ENCODE measurements at regions not wholly inside any gene's neighbourhood (a gene's known extent, or its start where the extent isn't known, plus 50 kb on each side); places are given as distances from the start of the nearest gene placed in this dataset.

- Mint-ChIP-seq H3K4me1 (no peaks in the 10 kb centered on the region), H3K27ac (no peak overlapping the region), H3K27me3 (ENCODE audit: low read depth) (no peaks in the 10 kb centered on the region), H3K36me3 (no peaks in the 10 kb centered on the region), H3K4me3 (no peak overlapping the region), H3K9me3 (peaks cover 40% of the 10 kb centered on the region)
- no peak for TF ChIP-seq CTCF (IDR thresholded peaks at IDR 0.05; ENCODE audit: unreplicated experiment)
- DNase-seq (ENCODE audit: low spot score in 2 of 2, unreplicated experiment in 2 of 2) = no peak
Observed at GRCh38 chr13:29969286-29969685, 118.9 kb upstream of the UBL3 start.

GRCh38 chr13:29964181-29964845, 113.9 kb upstream of the UBL3 start:
- H3K4me1 Mint-ChIP-seq = no peaks in the 10 kb centered on the region
- no peaks in the 10 kb centered on the region for H3K36me3 Mint-ChIP-seq
- no peak for TF ChIP-seq CTCF (IDR thresholded peaks at IDR 0.05; ENCODE audit: unreplicated experiment)
- H3K9me3 Mint-ChIP-seq = peaks cover 28% of the 10 kb centered on the region
- no peak overlapping the region for H3K4me3 Mint-ChIP-seq
- DNase-seq (ENCODE audit: low spot score in 2 of 2, unreplicated experiment in 2 of 2) = no peak
- no peak overlapping the region for H3K27ac Mint-ChIP-seq
- H3K27me3 Mint-ChIP-seq (ENCODE audit: low read depth) = peaks cover under 1% of the 10 kb centered on the region

GRCh38 chr13:29963089-29963488, 112.7 kb upstream of the UBL3 start:
- Mint-ChIP-seq H3K4me3 (no peak overlapping the region), H3K9me3 (peaks cover 19% of the 10 kb centered on the region)
- no peak for DNase-seq (ENCODE audit: low spot score in 2 of 2, unreplicated experiment in 2 of 2)

GRCh38 chr13:29961036-29961670, 110.7 kb upstream of the UBL3 start:
- no peak for DNase-seq (ENCODE audit: low spot score in 2 of 2, unreplicated experiment in 2 of 2)
- H3K4me1 Mint-ChIP-seq = peaks cover 2% of the 10 kb centered on the region
- no peak overlapping the region for H3K27ac Mint-ChIP-seq
- H3K4me3 Mint-ChIP-seq = no peak overlapping the region
- H3K36me3 Mint-ChIP-seq = no peaks in the 10 kb centered on the region
- TF ChIP-seq CTCF (IDR thresholded peaks at IDR 0.05; ENCODE audit: unreplicated experiment) = no peak
- peaks cover 7% of the 10 kb centered on the region for H3K9me3 Mint-ChIP-seq
- H3K27me3 Mint-ChIP-seq (ENCODE audit: low read depth) = peaks cover 3% of the 10 kb centered on the region

More at GRCh38 chr13:29963089-29963488, 112.7 kb upstream of the UBL3 start:
- no peak overlapping the region for H3K27ac Mint-ChIP-seq
- no peaks in the 10 kb centered on the region for H3K36me3 Mint-ChIP-seq
- H3K27me3 Mint-ChIP-seq (ENCODE audit: low read depth) = peaks cover 3% of the 10 kb centered on the region
- no peaks in the 10 kb centered on the region for H3K4me1 Mint-ChIP-seq
- TF ChIP-seq CTCF (IDR thresholded peaks at IDR 0.05; ENCODE audit: unreplicated experiment) = no peak

GRCh38 chr13:29959603-29960002, 109.2 kb upstream of the UBL3 start:
- Mint-ChIP-seq H3K4me1 (peaks cover 2% of the 10 kb centered on the region), H3K9me3 (peaks cover 6% of the 10 kb centered on the region), H3K27ac (no peak overlapping the region), H3K27me3 (ENCODE audit: low read depth) (peaks cover 3% of the 10 kb centered on the region), H3K36me3 (no peaks in the 10 kb centered on the region), H3K4me3 (no peak overlapping the region)
- TF ChIP-seq CTCF (IDR thresholded peaks at IDR 0.05; ENCODE audit: unreplicated experiment) = no peak
- DNase-seq (ENCODE audit: low spot score in 2 of 2, unreplicated experiment in 2 of 2) = no peak
